GM18511 (cell line): ENCODE measurements at regions not wholly inside any gene's neighbourhood (a gene's known extent, or its start where the extent isn't known, plus 50 kb on each side); places are given as distances from the start of the nearest gene placed in this dataset.

ENCODE experiments used
- ATAC-seq: cut with Tn5 transposase; IDR thresholded peaks from one replicate; pipeline ENCODE4 v1.9.1; 2021; ENCODE audit warnings: mild to moderate bottlenecking, moderate library complexity; ENCODE audit not compliant: unreplicated experiment

DNA sequence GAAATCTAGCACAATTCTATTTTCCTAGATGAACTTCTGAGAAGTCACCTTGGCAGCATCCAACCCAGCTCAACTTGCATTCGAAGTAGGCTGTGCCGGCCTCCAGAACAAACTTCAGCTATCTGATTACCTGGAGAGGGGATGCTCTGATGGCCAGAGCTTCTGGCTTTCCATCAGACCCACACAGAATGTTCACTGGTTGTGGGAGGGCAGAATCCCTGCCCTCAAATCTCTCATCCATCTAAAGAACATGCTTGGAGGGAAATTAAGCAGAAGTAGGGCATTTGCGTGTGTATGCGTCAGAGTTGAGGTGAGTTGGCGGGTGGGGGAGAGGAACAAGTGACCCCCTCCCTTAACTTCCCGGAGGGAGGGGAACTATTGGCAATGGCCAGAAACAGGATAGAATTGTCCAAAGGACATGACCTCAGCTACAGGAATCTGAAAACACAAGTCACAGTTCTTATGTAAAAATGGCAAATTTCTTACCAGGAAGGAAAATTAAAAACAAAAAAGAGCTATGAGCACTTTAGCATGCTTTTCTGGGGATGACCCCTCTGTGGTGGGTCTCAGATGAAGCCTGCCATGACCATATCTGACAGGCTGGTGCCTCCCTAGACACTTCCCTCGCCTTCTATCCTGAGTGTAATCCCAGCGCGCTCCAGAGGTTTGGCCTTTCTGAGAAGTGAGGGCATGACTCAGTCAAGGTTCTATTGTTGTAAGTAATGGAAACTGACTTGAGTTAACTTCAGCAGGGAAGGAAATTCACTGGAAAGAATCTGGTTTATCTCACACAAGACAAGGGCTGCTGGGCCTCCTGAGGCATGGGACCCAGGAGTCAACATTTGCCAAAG, 278.8 kb downstream of the RPS24 start:
- ATAC-seq: no peak

DNA sequence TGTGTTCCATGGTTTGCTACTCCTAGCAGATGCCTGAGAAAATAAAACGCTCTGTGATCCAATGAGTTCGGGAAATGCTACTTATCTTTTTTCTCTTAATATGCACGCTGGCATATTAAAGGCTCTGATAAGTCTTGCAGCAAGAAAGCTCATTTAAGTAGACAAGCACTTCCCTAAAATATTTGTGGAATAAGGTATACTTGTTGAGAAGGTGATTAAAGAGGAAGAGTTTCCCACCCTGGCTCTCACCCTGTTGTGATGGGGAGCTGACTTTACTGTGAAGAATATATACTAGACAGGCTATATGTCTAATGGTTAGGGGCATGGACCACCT, 279.4 kb downstream of the RPS24 start:
- ATAC-seq: no peak

DNA sequence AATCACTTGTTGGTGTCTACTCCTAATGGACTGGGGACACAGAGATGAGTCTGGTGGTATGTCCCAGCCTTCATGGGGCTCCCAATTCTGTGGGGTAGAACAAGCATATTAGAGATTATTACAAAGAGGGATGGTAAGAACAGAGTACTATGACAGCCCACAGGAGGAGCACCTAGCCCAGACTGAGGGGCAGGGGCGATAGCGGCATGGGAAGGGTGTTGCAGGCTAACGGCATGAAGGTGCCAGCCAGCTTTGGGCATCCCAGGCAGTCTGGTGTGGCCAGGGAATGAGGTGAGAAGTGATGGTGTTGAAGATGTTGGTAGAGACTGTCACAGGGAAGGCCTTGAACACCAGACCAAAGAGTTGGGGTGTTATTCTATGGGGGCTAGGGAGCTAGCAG, 280.0 kb downstream of the RPS24 start:
- ATAC-seq: no peak

DNA sequence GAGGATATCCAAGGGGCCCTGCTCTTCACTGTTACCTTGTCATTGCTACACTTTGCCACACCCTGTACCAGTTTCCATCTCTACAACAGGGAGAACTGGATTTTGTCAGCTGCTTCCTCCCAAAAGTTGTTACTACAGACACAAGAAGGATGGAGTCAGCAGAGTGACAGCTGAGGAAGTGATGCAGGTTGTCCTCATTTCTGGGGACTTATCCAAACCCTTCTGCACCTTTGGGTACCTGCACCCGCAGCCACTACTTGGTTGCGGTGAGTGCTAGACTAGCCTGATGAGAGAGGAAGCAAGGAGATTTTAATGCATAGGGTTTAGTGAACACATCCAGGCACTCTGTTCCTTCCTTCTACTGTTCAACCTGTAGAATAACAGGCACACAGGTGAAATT, 281.0 kb downstream of the RPS24 start:
- no peak for ATAC-seq

DNA sequence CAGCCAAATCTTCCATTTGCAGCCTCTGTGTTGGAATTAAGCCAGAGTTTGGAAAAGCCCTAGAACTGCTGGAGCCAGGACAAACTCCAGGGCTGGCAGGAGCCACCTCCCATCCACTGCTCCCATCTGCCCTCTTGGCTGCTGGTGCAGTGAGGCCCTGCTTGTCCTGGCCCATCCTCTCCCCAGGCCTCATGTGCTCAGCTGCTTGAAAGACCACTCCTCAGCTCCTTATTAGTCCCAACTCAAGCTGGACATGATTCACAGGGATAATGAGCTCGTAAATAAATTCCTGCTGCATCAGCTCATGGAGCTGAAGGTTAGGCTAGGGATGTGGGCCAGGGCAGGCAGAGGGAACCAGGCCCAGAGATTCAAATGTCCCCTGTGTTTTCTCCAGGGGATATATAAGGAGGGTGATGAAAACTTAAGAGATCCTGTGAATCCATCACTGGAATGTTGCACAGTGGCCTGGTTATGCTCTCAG, 282.8 kb downstream of the RPS24 start:
- ATAC-seq: no peak

DNA sequence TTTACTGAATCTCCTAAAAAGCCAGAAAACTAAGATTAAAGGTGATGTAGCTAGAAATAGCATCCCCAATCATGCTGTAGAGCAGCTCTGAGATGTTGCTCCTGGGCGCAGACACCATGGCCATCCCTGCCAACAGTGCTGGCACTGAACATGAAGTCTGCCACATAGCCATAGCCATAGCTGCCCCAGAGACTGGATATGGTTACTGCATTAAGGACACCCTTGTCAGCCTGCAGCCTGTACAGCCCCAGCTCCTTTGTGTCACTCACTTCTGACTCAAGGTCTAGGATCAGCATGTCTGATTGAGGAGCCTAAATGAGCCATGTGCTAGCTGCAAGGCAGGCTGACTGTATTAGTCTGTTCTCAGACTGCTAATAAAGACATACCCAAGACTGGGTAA, 284.6 kb downstream of the RPS24 start:
- ATAC-seq: no peak

DNA sequence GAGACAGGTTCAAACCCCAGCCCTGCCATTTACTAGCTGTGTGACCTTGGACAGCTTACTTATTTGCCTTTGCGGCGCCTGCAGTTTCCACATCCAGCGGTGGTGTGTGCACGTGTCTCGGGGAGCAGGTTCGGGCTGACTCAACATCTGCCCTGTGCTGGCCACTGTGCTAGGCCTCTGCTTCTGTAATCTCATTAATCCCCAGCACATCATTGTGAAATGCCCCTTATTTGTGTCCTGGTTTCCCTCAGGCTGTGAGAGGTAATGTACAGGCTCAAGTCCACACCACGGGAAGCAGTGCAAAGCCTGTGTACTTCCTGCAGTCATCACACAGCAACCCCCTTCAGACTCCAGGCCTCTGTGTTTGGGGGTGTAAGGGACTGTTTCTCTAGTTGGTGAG, 285.7 kb downstream of the RPS24 start:
- no peak for ATAC-seq

DNA sequence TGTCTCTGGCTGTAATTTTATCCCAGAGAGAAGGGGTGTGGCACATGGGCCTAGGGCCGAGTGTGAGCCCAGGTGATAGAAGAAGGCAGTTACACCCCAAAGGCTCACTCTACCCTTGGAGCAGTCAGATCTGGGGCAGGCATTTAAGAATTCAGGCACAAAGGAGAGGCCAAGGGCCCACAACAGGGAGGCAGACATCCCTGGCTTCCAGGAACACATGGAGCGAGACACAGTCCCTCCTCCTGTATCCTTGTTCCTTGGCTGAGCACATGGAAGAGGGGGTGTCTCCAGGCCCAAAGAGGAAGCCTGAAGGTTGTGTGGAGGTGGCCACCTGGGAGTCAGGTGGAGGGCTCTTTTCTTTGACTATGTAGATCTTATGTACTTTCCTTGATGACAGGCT, 286.2 kb downstream of the RPS24 start:
- no peak for ATAC-seq

DNA sequence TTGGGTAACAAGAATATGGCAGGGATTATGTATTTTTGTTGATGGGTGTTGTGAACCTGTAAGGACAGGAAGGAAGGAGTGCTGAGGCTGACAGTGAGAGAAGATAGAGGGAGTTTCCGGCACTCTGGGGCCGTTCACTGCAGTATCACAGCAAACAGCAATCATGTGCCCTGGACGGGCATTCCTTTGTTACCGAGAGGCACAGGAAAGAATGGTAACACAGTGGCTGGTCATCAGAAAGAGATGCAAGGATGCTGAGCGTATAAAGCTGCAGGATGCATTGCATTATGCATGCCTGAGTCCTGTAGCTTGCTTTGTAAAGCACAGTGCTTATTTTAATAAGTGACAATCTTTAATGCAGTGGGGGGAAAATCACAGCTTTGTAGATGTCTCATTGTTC, 286.8 kb downstream of the RPS24 start:
- no peak for ATAC-seq

DNA sequence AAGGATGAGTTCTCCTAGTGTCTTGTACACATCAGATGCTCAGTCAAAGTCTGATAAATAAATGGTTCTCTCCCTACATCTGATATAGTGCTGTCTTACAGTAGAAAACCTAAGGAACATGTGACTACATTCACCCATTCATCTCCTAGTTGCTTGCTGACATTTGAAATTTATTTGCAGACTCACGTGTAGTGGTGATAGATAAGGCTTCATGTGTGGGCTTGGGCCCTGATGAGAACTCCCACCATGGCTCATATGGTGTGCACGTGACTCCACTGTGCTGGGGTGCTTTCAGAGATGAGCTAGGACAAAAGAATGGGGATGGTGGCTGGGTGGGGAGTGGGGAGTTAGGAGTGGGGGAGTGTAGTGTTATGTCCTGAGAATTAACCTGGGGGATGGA, 287.3 kb downstream of the RPS24 start:
- no peak for ATAC-seq

DNA sequence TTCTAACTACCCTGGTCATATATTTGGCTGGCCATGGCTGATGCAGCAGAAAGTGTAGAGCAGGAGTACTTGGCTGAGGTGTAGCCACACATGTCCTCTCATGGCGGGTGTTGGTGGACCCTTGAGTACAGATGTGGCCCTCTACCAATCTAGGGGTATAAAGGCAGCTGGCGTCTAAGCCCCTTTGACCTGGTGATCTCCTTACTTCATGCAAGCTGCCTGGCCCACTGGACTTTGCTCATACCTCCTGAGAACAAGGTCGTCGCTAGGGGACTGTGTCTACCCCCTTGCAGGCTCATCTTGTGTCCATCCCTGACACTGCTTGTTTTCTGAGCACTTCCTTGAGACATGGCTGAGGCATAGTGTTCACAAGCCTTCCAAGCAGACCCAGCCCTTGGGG, 287.8 kb downstream of the RPS24 start:
- ATAC-seq: no peak

DNA sequence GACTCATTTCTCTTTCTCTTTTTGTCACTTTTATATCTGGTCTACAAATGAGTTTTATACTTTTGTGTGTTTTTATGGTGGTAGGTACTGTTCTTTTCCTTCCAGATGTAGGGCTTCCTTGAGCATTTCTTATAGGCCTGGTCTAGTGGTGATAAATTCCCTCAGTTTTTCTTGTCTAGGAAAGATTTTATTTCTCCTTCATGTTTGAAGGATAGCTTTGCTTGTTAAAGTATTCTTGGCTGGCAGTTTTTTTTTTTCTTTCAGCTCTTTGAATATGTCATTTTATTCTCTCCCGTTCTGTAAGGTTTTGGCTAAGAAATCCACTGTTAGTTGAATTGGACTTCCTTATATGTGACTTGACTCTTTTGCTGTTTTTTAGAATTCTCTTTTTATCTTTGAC, 292.7 kb downstream of the RPS24 start:
- ATAC-seq: no peak

DNA sequence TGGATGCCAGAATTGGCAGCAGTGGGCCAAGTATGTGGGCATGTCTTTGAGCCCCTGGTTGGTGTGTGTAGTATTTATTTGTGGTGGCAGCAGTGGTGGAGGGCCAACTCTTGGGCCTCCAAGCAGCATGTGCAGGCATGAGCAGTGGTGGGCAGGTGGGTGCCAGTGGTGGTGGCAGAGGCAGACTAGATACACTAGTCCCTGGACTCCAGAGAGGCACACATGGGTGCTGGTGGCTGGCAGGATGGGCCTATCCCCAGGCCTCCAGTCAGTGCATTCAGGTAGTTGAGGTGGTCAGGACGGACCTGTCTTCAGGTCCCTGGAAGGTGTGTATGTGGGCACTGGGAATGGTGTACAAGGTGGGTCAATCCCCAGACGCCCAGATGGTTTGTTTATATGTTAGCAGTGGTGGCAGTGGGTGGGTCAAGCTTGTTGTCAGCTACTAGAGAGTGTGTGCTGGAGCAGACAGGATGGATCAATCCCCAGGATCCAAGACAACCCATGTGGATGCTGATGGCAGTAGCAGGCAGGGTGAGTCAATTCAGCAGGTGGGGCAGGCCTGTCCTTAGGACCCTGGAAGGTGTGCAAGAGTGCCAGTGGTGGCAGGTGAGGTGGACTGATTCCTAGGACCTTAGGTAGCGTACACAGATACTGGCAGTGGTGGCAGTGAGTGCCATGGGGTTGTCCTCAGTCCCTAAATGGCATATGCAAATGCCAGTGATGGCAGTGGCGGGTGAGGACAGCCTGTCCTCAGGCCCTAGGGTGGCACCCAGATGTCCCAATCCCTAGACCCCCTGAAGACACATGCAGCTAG, 294.3 kb downstream of the RPS24 start:
- ATAC-seq: no peak

DNA sequence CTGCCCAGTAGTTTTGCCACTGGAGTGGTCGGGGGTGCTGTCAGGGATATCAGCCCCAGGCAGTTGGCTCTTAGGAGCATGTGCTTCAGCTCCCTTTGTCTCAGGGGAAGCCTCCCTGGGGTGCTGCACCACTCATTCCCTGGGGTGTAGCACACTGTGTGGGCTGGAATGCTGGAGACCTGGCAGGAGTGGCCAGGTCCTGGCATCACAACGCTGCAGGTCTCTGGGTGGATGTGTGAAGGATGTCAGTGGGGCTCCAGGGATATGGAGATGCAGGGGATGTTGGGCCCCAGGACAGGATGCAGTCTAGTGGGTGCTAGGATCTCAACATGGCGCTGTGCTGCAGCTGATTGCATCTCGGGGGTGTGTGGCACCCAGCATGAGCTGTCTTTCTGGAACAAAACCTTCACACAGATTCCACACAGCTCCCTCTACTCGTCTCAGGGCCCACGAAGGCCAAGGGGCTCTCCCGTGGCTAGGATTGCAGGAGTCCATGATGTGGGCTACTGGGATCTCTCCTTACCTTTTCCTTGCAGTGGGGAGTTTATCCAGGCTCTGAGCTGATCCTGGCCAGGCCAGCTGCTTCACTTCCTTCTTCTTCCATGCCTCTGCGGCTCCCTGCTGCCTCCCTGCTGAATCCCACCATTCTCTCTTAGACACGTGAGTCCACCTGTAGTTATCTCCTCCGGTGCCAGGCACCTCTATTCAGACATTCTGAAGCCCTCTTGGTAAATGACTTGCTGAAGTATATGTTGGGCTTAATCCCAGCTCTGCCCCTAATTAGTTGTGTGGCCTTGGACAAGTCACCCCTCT, 295.1 kb downstream of the RPS24 start:
- no peak for ATAC-seq

DNA sequence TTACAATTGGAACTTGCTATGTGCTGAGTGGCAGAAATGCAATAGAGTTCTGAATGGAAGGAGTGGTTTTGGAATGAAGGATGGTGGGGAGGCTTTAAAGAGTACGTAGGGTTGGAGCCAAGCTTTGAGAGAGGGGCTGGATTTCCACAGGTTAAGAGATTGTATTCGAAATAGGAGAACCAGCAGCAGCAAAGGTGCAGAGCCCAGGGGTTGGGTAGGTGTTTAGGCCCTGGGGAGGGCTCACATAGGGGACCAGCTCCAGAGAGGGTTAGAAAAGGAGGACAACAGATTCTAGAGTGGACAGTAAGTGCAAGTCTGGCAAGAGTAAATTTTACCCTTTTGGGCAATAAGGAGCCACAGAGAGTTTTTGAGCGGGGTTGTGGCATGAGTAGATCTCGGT, 297.2 kb downstream of the RPS24 start:
- no peak for ATAC-seq

DNA sequence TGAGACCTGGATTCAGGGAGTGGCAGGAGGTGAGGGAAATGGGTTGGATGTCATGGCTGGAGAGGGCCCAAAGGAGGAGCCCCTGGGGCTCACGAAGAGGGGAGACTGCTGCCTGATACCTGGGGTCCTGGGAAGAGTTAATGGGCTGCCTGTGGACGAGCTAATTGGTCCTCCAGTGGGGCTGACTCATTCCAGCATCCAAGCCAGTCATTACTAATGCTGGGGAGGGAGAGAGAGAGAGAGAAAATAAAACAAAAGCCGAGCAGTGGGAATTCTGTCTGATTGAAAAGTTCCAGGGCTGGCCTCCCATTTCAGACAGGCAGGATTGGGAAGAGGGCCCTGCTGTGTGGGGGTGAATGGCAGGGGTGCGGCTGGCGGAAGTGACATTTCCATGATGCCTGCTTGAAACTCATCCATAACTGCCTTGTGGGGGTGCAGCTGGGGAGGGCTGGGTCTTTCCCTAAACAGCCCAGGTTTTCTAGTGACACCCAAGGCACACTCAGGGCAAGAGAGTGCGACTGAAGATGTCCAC, 297.8 kb downstream of the RPS24 start:
- ATAC-seq: no peak

DNA sequence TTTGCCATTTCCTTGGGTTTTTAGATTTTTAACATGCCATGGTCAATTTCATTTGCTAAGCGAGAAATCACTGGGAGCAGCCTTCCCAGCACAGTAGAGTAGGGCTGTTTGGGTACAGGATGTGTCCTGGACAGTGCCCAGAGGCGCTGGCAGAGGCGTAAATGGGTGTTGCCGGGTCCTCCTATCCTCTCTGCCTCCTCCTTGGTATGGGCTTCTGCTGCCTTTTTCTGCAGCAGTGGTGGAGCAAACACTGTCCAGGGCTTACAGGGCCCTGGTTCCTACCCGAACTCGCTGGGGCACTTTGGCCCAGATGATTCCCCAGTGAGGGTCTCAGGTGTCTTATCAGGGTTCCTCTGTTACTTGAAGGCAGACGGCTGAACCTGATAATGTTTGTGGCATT, 298.3 kb downstream of the RPS24 start:
- ATAC-seq: no peak

DNA sequence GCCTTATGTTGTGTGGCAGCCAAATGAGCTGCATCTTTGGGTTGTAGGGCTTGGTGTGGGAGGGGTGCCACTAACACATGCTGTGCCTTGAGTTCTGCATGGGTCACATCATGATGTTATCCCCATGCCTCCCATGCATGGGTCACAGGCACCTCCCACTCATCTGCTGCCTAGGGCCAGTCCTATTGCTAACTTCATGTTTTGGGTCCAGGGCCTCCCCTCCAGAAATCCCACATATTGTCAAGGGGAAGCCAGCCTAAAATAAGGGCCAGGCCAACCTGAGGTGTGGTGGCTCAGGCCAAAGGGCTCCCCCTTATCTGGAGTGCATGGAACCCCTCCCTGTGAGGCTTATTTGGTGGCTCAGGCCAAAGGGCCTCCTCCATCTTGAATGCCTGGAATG, 299.0 kb downstream of the RPS24 start:
- ATAC-seq: no peak

DNA sequence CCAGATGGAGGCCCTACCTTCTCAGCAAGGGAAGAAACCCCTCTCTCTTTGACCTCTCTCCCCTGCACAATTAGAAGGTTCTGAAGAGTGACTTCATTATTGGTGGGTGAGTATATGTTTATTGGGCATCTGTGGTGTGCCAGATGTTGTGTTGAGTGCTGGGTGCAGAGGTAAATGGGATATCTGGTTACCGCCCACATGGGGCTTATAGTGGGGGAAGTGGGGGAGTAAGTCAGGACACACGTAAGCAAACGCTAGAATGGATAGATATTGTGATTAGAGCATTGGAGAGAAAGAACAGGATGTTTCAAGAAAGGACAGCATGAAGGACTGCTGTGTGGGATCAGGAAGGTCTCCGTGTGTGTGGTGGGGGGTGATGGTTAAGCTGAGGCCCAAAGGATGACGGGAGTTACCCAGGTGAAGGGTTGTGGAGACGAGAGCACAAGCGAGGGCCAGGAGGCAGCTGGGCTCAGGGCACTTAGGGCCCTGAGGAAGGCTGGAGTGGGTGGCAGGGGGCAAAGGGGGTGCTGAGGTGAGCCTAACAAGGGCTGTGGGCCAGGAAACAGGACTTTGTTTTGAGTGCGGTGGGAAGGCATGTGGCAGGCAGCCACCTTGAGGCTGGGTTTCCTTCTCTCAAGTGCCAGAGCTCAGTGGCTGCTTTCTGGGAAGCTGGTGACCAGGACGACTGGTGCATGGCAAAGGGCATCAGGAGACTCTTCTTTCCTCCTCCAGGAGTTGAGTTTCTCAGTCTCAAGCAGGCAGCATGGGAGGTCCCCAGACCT, 299.9 kb downstream of the RPS24 start:
- no peak for ATAC-seq

DNA sequence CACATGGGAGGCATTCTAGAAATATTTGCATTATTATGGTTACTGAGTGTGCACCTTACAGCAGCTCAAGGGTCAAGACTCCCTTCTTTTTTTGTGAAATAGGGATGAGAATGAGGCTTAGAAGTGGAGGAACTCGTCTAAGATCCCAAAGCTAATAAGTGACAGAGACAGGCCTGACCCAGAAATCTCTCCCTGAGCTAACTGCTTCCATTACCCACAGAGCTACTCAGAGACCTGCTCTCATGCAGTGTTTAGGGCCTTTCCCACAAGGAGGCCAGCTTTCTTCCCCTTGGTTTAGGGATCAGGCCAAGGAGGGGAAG, 301.7 kb downstream of the RPS24 start:
- no peak for ATAC-seq
